Gastroesophageal sphincter (tissue), 3 donors: ENCODE measurements at regions not wholly inside any gene's neighbourhood (a gene's known extent, or its start where the extent isn't known, plus 50 kb on each side); places are given as distances from the start of the nearest gene placed in this dataset.

Experiments
- POLR2A ChIP-seq, 2 donors: fragments of 450-650 bp; IDR thresholded peaks; one replicate each; pipeline ENCODE4 v1.6.1; 2017; ENCODE audit warnings: antibody characterized with exemption in 2 of 2, mild to moderate bottlenecking in 2 of 2, moderate library complexity in 1 of 2
- POLR2AphosphoS5 ChIP-seq: sonication (generic); formaldehyde crosslinking; IDR thresholded peaks from one replicate; pipeline ENCODE4 v1.6.1; 2017; ENCODE audit warnings: antibody characterized with exemption
- TF ChIP-seq, protein P1 (sequence below), 4 experiments: fragments of 200-600 bp in 2 of 4; fragments of 450-650 bp in 2 of 4; sonication (generic) in 1 of 4; IDR thresholded peaks; one replicate each; pipeline ENCODE4 v1.5.1; 2017 to 2019; ENCODE audit warnings: antibody characterized with exemption in 4 of 4, mild to moderate bottlenecking in 2 of 4, moderate library complexity in 2 of 4

- TF ChIP-seq POLR2A (IDR thresholded peaks at IDR 0.05) (no peak), POLR2AphosphoS5 (no peak)
- TF ChIP-seq, protein P1, sequence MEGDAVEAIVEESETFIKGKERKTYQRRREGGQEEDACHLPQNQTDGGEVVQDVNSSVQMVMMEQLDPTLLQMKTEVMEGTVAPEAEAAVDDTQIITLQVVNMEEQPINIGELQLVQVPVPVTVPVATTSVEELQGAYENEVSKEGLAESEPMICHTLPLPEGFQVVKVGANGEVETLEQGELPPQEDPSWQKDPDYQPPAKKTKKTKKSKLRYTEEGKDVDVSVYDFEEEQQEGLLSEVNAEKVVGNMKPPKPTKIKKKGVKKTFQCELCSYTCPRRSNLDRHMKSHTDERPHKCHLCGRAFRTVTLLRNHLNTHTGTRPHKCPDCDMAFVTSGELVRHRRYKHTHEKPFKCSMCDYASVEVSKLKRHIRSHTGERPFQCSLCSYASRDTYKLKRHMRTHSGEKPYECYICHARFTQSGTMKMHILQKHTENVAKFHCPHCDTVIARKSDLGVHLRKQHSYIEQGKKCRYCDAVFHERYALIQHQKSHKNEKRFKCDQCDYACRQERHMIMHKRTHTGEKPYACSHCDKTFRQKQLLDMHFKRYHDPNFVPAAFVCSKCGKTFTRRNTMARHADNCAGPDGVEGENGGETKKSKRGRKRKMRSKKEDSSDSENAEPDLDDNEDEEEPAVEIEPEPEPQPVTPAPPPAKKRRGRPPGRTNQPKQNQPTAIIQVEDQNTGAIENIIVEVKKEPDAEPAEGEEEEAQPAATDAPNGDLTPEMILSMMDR (IDR thresholded peaks at IDR 0.05) = no peak
These were observed 171.6 kb upstream of the MITF start for GRCh38 chr3:69567710-69568052.
